ENCODE measurements at regions not wholly inside any gene's neighbourhood (a gene's known extent, or its start where the extent isn't known, plus 50 kb on each side); places are given as distances from the start of the nearest gene placed in this dataset.

- TF ChIP-seq POLR2AphosphoS5 (IDR thresholded peaks at IDR 0.05) (no peak), CTCF (IDR thresholded peaks at IDR 0.05) (no peak), POLR2A (IDR thresholded peaks at IDR 0.05) (no peak), EP300 (IDR thresholded peaks at IDR 0.05) (no peak)
These were observed 66.4 kb upstream of the MMADHC start for GRCh38 chr2:149653831-149654445.

Data from stomach (tissue), 4 donors.